T-cell (primary cell): ENCODE measurements at regions not wholly inside any gene's neighbourhood (a gene's known extent, or its start where the extent isn't known, plus 50 kb on each side); places are given as distances from the start of the nearest gene placed in this dataset.

Source experiments
- ATAC-seq, 4 experiments: fragments of 200-7000 bp in 3 of 4; fragments of 150-1000 bp in 1 of 4; cut with Tn5 transposase; replicated peaks in 1 of 4; 1 replicate in 3 of 4; 2 replicates in 1 of 4; pipeline ENCODE4 v1.10.0; 2021; ENCODE audit warnings: moderate library complexity in 3 of 4, mild to moderate bottlenecking in 2 of 4, moderate number of reproducible peaks in 1 of 4
- CTCF ChIA-PET, 2 donors: fragments of 300-600 bp; sonication (Branson Sonifier 250); formaldehyde crosslinking; loops; one replicate each; lab custom pipeline; 2022; ENCODE audit warnings: antibody characterized with exemption in 2 of 2; lab: Charles Lee
- POLR2A ChIA-PET, 2 donors: fragments of 300-600 bp; sonication (Branson Sonifier 250); formaldehyde crosslinking; loops; one replicate each; lab custom pipeline; 2022; ENCODE audit warnings: antibody characterized with exemption in 2 of 2; lab: Charles Lee
- DNase-seq, 35 experiments: peaks; one replicate each; pipeline versions ENCODE4 v3.0.0 to v3.0.0-alpha.2; 2013 to 2023
- H3K27ac ChIP-seq: one replicate; pipeline ENCODE4 v1.5.1; 2013; ENCODE audit warnings: low read length
- H3K27me3 ChIP-seq, 2 experiments: replicated peaks in 1 of 2; 1 replicate in 1 of 2; 2 replicates in 1 of 2; pipeline versions ENCODE4 v1.6.1 to v1.7.0; 2013; ENCODE audit warnings: low read length in 1 of 2, mixed read lengths in 1 of 2; ENCODE audit not compliant: control insufficient read depth in 2 of 2, insufficient read depth in 2 of 2; ENCODE audit errors: extremely low read depth in 1 of 2
- H3K36me3 ChIP-seq, 2 donors: 1 replicate in 1 of 2; 2 replicates in 1 of 2; pipeline versions ENCODE4 v1.6.1 to v1.7.0; 2013; ENCODE audit warnings: low read length in 1 of 2; ENCODE audit not compliant: control insufficient read depth in 2 of 2, insufficient read depth in 1 of 2; ENCODE audit errors: extremely low read depth in 1 of 2
- H3K4me1 ChIP-seq, 2 experiments: 1 replicate in 1 of 2; 2 replicates in 1 of 2; pipeline versions ENCODE4 v1.6.1 to v1.7.0; 2013; ENCODE audit warnings: low read length in 2 of 2, mixed read lengths in 1 of 2; ENCODE audit not compliant: insufficient read depth in 2 of 2, control insufficient read depth in 1 of 2; ENCODE audit errors: extremely low read depth in 1 of 2
- H3K4me3 ChIP-seq, 2 donors: 1 replicate in 1 of 2; 2 replicates in 1 of 2; pipeline versions ENCODE4 v1.5.1 to v1.7.0; 2013; ENCODE audit warnings: mild to moderate bottlenecking in 2 of 2, low read length in 1 of 2, moderate library complexity in 1 of 2; ENCODE audit not compliant: control insufficient read depth in 1 of 2; ENCODE audit errors: extremely low read depth in 1 of 2
- H3K9me3 ChIP-seq: 2 replicates; pipeline ENCODE4 v1.7.0; 2013
- H3K27ac Mint-ChIP-seq, 2 donors: one replicate each; pipeline ENCODE4 v1.8.0; 2020 to 2021; ENCODE audit warnings: mild to moderate bottlenecking in 2 of 2, mixed read lengths in 2 of 2
- H3K27me3 Mint-ChIP-seq, 2 donors: one replicate each; pipeline ENCODE4 v1.8.0; 2021 to 2022; ENCODE audit warnings: mixed read lengths in 2 of 2
- H3K36me3 Mint-ChIP-seq: one replicate; pipeline ENCODE4 v1.8.0; 2021; ENCODE audit warnings: mixed read lengths
- H3K4me1 Mint-ChIP-seq, 3 donors: one replicate each; pipeline ENCODE4 v1.8.0; 2020 to 2022; ENCODE audit warnings: mixed read lengths in 3 of 3, mild to moderate bottlenecking in 1 of 3
- H3K4me3 Mint-ChIP-seq, 3 donors: one replicate each; pipeline ENCODE4 v1.8.0; 2020 to 2022; ENCODE audit warnings: mild to moderate bottlenecking in 3 of 3, mixed read lengths in 3 of 3, moderate library complexity in 3 of 3
- H3K9me3 Mint-ChIP-seq, 3 donors: one replicate each; pipeline ENCODE4 v1.8.0; 2020 to 2022; ENCODE audit warnings: mixed read lengths in 3 of 3
- WGBS: methylation state at CpG from one replicate; pipeline ENCODE4 v1.1.5; 2013; ENCODE audit warnings: missing lambda C conversion rate; ENCODE audit not compliant: insufficient coverage; 5-methylcytosine and 5-hydroxymethylcytosine counted together

- ATAC-seq (no peak), DNase-seq (no peak)
- ChIA-PET CTCF (no interaction called here), POLR2A (no interaction called here)
- Histone ChIP-seq H3K27me3 (no peaks in the 10 kb centered on the region), H3K9me3 (no peaks in the 10 kb centered on the region), H3K36me3 (no peaks in the 10 kb centered on the region), H3K27ac (no peak overlapping the region), H3K4me1 (no peaks in the 10 kb centered on the region), H3K4me3 (no peak overlapping the region)
- WGBS = no CpG with 5 or more reads among the region's 1 CpG
- peaks cover 3 to 13% (median 13%) of the 10 kb centered on the region in 3 donors for H3K9me3 Mint-ChIP-seq
- H3K36me3 Mint-ChIP-seq = no peaks in the 10 kb centered on the region
- H3K27me3 Mint-ChIP-seq = no peaks in the 10 kb centered on the region
- no peaks in the 10 kb centered on the region for H3K4me1 Mint-ChIP-seq
- no peak overlapping the region for H3K4me3 Mint-ChIP-seq
- H3K27ac Mint-ChIP-seq = no peak overlapping the region
These were observed 904.6 kb upstream of the ATXN8OS start for GRCh38 chr13:69202996-69203395.

- 93% methylated on average over 5 of the region's 5 CpGs for WGBS
- Mint-ChIP-seq H3K27ac (no peak overlapping the region), H3K9me3 (peaks cover 7 to 12% (median 8%) of the 10 kb centered on the region in 3 donors), H3K27me3 (no peaks in the 10 kb centered on the region), H3K4me3 (no peak overlapping the region), H3K4me1 (no peaks in the 10 kb centered on the region), H3K36me3 (no peaks in the 10 kb centered on the region)
- ChIA-PET CTCF (no interaction called here), POLR2A (no interaction called here)
- no peak for DNase-seq
- Histone ChIP-seq H3K27ac (no peak overlapping the region), H3K4me1 (no peaks in the 10 kb centered on the region), H3K9me3 (no peaks in the 10 kb centered on the region), H3K27me3 (no peaks in the 10 kb centered on the region), H3K4me3 (no peak overlapping the region), H3K36me3 (no peaks in the 10 kb centered on the region)
- no peak for ATAC-seq
These were observed 908.0 kb upstream of the ATXN8OS start for GRCh38 chr13:69199664-69200063.

- Mint-ChIP-seq H3K27me3 (no peaks in the 10 kb centered on the region), H3K9me3 (peaks cover 7 to 16% (median 10%) of the 10 kb centered on the region in 3 donors), H3K4me1 (no peaks in the 10 kb centered on the region), H3K4me3 (no peak overlapping the region), H3K27ac (no peak overlapping the region), H3K36me3 (no peaks in the 10 kb centered on the region)
- H3K27me3 ChIP-seq = no peaks in the 10 kb centered on the region
- ATAC-seq = no peak
- CTCF ChIA-PET = no interaction called here
- WGBS = no CpG with 5 or more reads among the region's 2 CpGs
- POLR2A ChIA-PET = interaction anchor here in 1 of 2 donors (0.6 kb wide), 1 partner anchor 31 kb away, joined by 3 read pairs; no protein-coding TSS in a partner anchor
- no peak overlapping the region for H3K27ac ChIP-seq
- no peaks in the 10 kb centered on the region for H3K9me3 ChIP-seq
- H3K4me3 ChIP-seq = no peak overlapping the region
- H3K36me3 ChIP-seq = no peaks in the 10 kb centered on the region
- H3K4me1 ChIP-seq = no peaks in the 10 kb centered on the region
- no peak for DNase-seq
These were observed 908.9 kb upstream of the ATXN8OS start for GRCh38 chr13:69198706-69199105.

- H3K4me1 Mint-ChIP-seq = no peaks in the 10 kb centered on the region
- no peaks in the 10 kb centered on the region for H3K36me3 ChIP-seq
- H3K27ac ChIP-seq = no peak overlapping the region
- H3K27ac Mint-ChIP-seq = no peak overlapping the region
- H3K9me3 ChIP-seq = no peaks in the 10 kb centered on the region
- H3K4me1 ChIP-seq = no peaks in the 10 kb centered on the region
- WGBS = 86% methylated on average over 1 of the region's 1 CpG
- H3K4me3 Mint-ChIP-seq = no peak overlapping the region
- H3K36me3 Mint-ChIP-seq = no peaks in the 10 kb centered on the region
- H3K4me3 ChIP-seq = no peak overlapping the region
- H3K9me3 Mint-ChIP-seq = peaks cover 6 to 17% (median 7%) of the 10 kb centered on the region in 3 donors
- ChIA-PET POLR2A (no interaction called here), CTCF (no interaction called here)
- no peak for DNase-seq
- no peak for ATAC-seq
- no peaks in the 10 kb centered on the region for H3K27me3 ChIP-seq
- no peaks in the 10 kb centered on the region for H3K27me3 Mint-ChIP-seq
These were observed 913.5 kb upstream of the ATXN8OS start for GRCh38 chr13:69194130-69194529.

- H3K27ac Mint-ChIP-seq = no peak overlapping the region
- Histone ChIP-seq H3K27me3 (no peaks in the 10 kb centered on the region), H3K4me3 (no peak overlapping the region), H3K36me3 (no peaks in the 10 kb centered on the region), H3K27ac (no peak overlapping the region), H3K9me3 (no peaks in the 10 kb centered on the region), H3K4me1 (no peaks in the 10 kb centered on the region)
- DNase-seq (no peak), ATAC-seq (no peak)
- H3K4me3 Mint-ChIP-seq = no peak overlapping the region
- H3K9me3 Mint-ChIP-seq = peaks cover 11 to 19% (median 15%) of the 10 kb centered on the region in 3 donors
- ChIA-PET CTCF (no interaction called here), POLR2A (no interaction called here)
- 64% methylated on average over 4 of the region's 5 CpGs for WGBS
- no peaks in the 10 kb centered on the region for H3K27me3 Mint-ChIP-seq
- no peaks in the 10 kb centered on the region for H3K36me3 Mint-ChIP-seq
- no peaks in the 10 kb centered on the region for H3K4me1 Mint-ChIP-seq
These were observed 927.6 kb upstream of the ATXN8OS start for GRCh38 chr13:69180034-69180433.

GRCh38 chr13:69178000-69178399 lies 929.6 kb upstream of the ATXN8OS start:
- no peaks in the 10 kb centered on the region for H3K27me3 Mint-ChIP-seq
- ATAC-seq (no peak), DNase-seq (no peak)
- Histone ChIP-seq H3K4me3 (no peak overlapping the region), H3K4me1 (no peaks in the 10 kb centered on the region), H3K27me3 (no peaks in the 10 kb centered on the region), H3K9me3 (no peaks in the 10 kb centered on the region), H3K36me3 (no peaks in the 10 kb centered on the region), H3K27ac (no peak overlapping the region)
- POLR2A ChIA-PET = no interaction called here
- no peaks in the 10 kb centered on the region for H3K36me3 Mint-ChIP-seq
- peaks cover 4 to 9% (median 8%) of the 10 kb centered on the region in 3 donors for H3K9me3 Mint-ChIP-seq
- H3K27ac Mint-ChIP-seq = no peak overlapping the region
- no peaks in the 10 kb centered on the region for H3K4me1 Mint-ChIP-seq
- H3K4me3 Mint-ChIP-seq = no peak overlapping the region
- CTCF ChIA-PET = no interaction called here
- WGBS = no CpG with 5 or more reads among the region's 1 CpG

- no peak overlapping the region for H3K4me3 Mint-ChIP-seq
- no peaks in the 10 kb centered on the region for H3K27me3 Mint-ChIP-seq
- no peak for ATAC-seq
- H3K4me1 ChIP-seq = no peaks in the 10 kb centered on the region
- no peak overlapping the region for H3K27ac Mint-ChIP-seq
- no peaks in the 10 kb centered on the region for H3K27me3 ChIP-seq
- ChIA-PET POLR2A (no interaction called here), CTCF (no interaction called here)
- H3K36me3 Mint-ChIP-seq = no peaks in the 10 kb centered on the region
- no peak overlapping the region for H3K4me3 ChIP-seq
- DNase-seq = no peak
- WGBS = 87% methylated on average over 6 of the region's 9 CpGs
- no peaks in the 10 kb centered on the region for H3K4me1 Mint-ChIP-seq
- H3K9me3 ChIP-seq = no peaks in the 10 kb centered on the region
- peaks cover 0 to 10% (median 4%) of the 10 kb centered on the region in 3 donors for H3K9me3 Mint-ChIP-seq
- H3K27ac ChIP-seq = no peak overlapping the region
- no peaks in the 10 kb centered on the region for H3K36me3 ChIP-seq
These were observed 939.2 kb upstream of the ATXN8OS start for GRCh38 chr13:69168436-69168835.
